ENCODE measurements at regions not wholly inside any gene's neighbourhood (a gene's known extent, or its start where the extent isn't known, plus 50 kb on each side); places are given as distances from the start of the nearest gene placed in this dataset.

DNA sequence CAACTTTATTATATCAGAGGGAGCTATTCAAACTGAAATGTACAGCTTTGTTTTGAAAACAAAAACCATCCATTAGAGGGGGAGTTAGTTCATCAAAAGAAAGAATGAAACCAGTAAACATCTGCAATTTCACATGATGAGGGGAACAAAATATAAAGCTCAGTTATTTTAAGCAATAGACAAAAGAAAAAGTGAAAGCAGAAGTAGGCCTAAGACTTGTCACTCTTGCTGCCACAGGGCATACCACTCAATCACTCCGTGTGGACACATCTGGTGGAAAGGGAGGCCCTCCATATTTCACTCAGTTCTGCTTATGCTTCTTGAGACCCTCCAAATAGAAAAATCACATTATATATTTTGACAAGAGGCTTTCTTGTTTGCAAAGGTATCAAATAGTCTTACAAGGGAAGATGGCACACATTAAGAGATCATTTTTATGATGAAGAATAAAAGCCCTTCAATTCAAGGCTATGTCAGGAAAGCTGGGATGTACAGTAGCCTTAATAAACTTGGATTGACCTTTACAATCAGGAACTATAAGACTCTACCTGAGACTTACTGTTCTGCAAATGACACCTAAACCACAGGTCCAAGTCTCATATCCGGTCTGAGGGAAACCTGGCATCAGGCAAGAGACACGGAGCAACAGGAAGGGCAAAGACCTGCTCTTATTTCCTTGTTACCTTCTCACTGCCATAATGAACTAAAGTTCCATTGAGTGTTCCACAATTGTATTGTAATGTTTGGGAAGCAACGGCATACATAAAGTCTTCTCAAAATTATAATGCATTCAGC is 222.5 kb upstream of the GRIP1 start:
- TF ChIP-seq, protein P1, sequence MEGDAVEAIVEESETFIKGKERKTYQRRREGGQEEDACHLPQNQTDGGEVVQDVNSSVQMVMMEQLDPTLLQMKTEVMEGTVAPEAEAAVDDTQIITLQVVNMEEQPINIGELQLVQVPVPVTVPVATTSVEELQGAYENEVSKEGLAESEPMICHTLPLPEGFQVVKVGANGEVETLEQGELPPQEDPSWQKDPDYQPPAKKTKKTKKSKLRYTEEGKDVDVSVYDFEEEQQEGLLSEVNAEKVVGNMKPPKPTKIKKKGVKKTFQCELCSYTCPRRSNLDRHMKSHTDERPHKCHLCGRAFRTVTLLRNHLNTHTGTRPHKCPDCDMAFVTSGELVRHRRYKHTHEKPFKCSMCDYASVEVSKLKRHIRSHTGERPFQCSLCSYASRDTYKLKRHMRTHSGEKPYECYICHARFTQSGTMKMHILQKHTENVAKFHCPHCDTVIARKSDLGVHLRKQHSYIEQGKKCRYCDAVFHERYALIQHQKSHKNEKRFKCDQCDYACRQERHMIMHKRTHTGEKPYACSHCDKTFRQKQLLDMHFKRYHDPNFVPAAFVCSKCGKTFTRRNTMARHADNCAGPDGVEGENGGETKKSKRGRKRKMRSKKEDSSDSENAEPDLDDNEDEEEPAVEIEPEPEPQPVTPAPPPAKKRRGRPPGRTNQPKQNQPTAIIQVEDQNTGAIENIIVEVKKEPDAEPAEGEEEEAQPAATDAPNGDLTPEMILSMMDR (IDR thresholded peaks at IDR 0.05; ENCODE audit: borderline replicate concordance, extremely low read depth, insufficient read depth) = no peak
- H3K9ac ChIP-seq (ENCODE audit: low read length in 3 of 3) = no peak overlapping the region
- no peaks in the 10 kb centered on the region for H3K4me1 ChIP-seq (ENCODE audit: control insufficient read depth in 2 of 3, insufficient read depth in 2 of 3, low read depth in 1 of 3, low read length in 3 of 3)
- intact Hi-C loops (cut with DNase I) = no loop called here
- H3K27ac ChIP-seq (ENCODE audit: low read depth in 2 of 2, low read length in 2 of 2) = no peak overlapping the region
- FAIRE-seq = no peak
- no peak for DNase-seq
- H3K36me3 ChIP-seq (ENCODE audit: control insufficient read depth in 2 of 3, insufficient read depth in 3 of 3, low read length in 3 of 3) = no peaks in the 10 kb centered on the region
- no peaks in the 10 kb centered on the region for H3K27me3 ChIP-seq (ENCODE audit: control insufficient read depth, insufficient read depth, low read length)
- no peaks in the 10 kb centered on the region for H3K9me3 ChIP-seq (ENCODE audit: control insufficient read depth in 2 of 3, insufficient read depth in 1 of 3, low read length in 3 of 3)
- no peak overlapping the region for H3K4me3 ChIP-seq (ENCODE audit: low read length in 3 of 3)

DNA sequence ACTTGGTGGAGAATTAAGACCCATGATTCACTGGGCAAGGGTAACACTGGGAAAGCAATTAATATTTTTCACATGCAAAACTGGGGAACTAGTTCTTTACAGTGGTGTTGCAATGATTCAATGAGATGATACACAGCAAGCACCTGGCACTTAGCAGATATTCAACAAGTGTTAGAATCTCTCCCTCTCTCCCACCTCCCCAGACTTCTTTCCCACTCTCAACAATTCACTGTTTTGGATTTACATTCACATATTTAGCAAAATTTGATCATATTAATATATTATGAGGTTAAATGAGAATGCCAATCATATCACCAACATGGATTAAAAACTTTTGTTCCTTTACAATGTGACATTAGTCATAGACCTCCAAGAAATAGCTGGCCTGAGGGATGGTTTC is 223.1 kb upstream of the GRIP1 start:
- intact Hi-C loops (cut with DNase I) = no loop called here
- Histone ChIP-seq H3K4me3 (ENCODE audit: low read length in 3 of 3) (no peak overlapping the region), H3K9me3 (ENCODE audit: control insufficient read depth in 2 of 3, insufficient read depth in 1 of 3, low read length in 3 of 3) (no peaks in the 10 kb centered on the region), H3K9ac (ENCODE audit: low read length in 3 of 3) (no peak overlapping the region), H3K36me3 (ENCODE audit: control insufficient read depth in 2 of 3, insufficient read depth in 3 of 3, low read length in 3 of 3) (no peaks in the 10 kb centered on the region), H3K27ac (ENCODE audit: low read depth in 2 of 2, low read length in 2 of 2) (no peak overlapping the region), H3K4me1 (ENCODE audit: control insufficient read depth in 2 of 3, insufficient read depth in 2 of 3, low read depth in 1 of 3, low read length in 3 of 3) (no peaks in the 10 kb centered on the region), H3K27me3 (ENCODE audit: control insufficient read depth, insufficient read depth, low read length) (no peaks in the 10 kb centered on the region)
- TF ChIP-seq, protein P1 (IDR thresholded peaks at IDR 0.05; ENCODE audit: borderline replicate concordance, extremely low read depth, insufficient read depth) = no peak
- DNase-seq (no peak), FAIRE-seq (no peak)

DNA sequence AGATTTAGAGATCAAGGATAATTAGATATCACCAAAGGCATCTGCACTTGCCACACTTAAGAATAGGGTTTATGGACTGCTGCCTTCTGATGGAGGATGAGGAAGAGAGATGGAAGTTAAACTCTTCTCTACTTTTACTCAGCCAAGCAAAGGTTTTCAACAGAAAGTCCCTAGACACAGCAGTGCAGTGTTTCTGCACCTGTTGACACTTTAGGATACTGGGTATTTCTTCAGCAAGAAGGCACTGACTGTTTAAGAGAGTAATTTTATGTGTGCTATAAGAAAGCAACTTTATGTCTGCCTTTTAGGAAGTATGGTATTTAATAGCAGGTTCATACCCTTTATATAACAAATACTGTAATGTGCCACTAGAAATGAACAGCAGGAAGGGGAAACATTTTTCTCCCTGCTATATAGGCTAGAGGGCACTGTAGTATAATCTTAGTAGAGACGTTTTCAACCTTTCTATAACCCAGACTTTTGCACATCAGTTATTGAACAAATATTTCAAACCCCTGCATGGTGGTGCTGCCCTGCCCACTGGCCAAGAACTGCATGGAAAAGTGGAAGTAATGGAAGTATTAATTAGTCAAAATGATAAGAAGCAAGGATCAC is 225.0 kb upstream of the GRIP1 start:
- H3K4me1 ChIP-seq (ENCODE audit: control insufficient read depth in 2 of 3, insufficient read depth in 2 of 3, low read depth in 1 of 3, low read length in 3 of 3) = no peaks in the 10 kb centered on the region
- no peaks in the 10 kb centered on the region for H3K27me3 ChIP-seq (ENCODE audit: control insufficient read depth, insufficient read depth, low read length)
- no peaks in the 10 kb centered on the region for H3K9me3 ChIP-seq (ENCODE audit: control insufficient read depth in 2 of 3, insufficient read depth in 1 of 3, low read length in 3 of 3)
- DNase-seq (no peak), FAIRE-seq (no peak)
- H3K4me3 ChIP-seq (ENCODE audit: low read length in 3 of 3) = no peak overlapping the region
- no peak overlapping the region for H3K27ac ChIP-seq (ENCODE audit: low read depth in 2 of 2, low read length in 2 of 2)
- H3K36me3 ChIP-seq (ENCODE audit: control insufficient read depth in 2 of 3, insufficient read depth in 3 of 3, low read length in 3 of 3) = no peaks in the 10 kb centered on the region
- H3K9ac ChIP-seq (ENCODE audit: low read length in 3 of 3) = no peak overlapping the region
- intact Hi-C loops (cut with DNase I) = no loop called here
- TF ChIP-seq, protein P1 (IDR thresholded peaks at IDR 0.05; ENCODE audit: borderline replicate concordance, extremely low read depth, insufficient read depth) = no peak

All from kidney (tissue), 13 donors.